ENCODE measurements at regions not wholly inside any gene's neighbourhood (a gene's known extent, or its start where the extent isn't known, plus 50 kb on each side); places are given as distances from the start of the nearest gene placed in this dataset.
"Not testable (repeated sequence)": the region's sequence is repeated elsewhere in the genome, so short reads cannot be mapped to it uniquely, and the experiment has no call there.

DNA sequence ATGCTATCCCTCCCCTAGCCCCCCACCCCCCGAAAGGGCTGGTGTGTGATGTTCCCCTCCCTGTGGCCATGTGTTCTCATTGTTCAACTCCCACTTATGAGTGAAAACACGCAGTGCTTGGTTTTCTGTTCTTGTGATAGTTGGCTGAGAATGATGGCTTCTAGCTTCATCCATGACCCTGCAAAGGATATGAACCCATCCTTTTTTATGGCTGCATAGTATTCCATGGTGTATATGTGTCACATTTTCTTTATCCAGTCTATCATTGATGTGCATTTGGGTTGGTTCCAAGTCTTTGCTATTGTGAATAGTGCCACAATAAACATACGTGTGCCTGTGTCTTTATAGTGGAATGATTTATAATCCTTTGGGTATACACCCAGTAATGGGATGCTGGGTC, 565.1 kb upstream of the ADAMTS9 start:
- TF ChIP-seq, protein P1, sequence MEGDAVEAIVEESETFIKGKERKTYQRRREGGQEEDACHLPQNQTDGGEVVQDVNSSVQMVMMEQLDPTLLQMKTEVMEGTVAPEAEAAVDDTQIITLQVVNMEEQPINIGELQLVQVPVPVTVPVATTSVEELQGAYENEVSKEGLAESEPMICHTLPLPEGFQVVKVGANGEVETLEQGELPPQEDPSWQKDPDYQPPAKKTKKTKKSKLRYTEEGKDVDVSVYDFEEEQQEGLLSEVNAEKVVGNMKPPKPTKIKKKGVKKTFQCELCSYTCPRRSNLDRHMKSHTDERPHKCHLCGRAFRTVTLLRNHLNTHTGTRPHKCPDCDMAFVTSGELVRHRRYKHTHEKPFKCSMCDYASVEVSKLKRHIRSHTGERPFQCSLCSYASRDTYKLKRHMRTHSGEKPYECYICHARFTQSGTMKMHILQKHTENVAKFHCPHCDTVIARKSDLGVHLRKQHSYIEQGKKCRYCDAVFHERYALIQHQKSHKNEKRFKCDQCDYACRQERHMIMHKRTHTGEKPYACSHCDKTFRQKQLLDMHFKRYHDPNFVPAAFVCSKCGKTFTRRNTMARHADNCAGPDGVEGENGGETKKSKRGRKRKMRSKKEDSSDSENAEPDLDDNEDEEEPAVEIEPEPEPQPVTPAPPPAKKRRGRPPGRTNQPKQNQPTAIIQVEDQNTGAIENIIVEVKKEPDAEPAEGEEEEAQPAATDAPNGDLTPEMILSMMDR (IDR thresholded peaks at IDR 0.05) = not testable (repeated sequence)
- TF ChIP-seq POLR2A (IDR thresholded peaks at IDR 0.05) = not testable (repeated sequence)

Data from ovary (tissue), 3 donors.